ENCODE measurements at regions not wholly inside any gene's neighbourhood (a gene's known extent, or its start where the extent isn't known, plus 50 kb on each side); places are given as distances from the start of the nearest gene placed in this dataset.

DNA sequence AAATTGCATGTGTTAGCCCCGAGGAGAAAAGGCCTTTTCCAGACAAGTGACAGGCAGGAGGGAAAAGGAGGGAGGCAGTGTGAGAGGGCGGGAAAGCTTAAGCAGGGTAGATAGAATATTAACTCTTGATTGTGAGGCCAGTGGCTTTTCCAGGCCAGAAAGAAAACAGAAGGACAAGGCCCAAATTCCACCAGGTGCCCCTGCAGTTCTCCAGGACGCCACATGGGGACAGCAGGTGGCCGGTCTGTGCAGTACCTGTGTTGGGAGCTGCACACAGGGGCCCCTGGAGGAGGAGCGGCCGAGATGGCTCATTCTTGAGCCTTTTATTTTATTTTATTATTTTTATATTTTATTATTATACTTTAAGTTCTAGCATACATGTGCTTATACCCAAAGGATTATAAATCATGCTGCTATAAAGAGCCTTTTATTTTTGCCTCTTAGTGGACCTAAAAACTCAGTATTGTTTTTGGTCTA is 141.3 kb upstream of the KLF14 start:
- Histone ChIP-seq H3K27me3 (ENCODE audit: insufficient read depth, low read length) (no peaks in the 10 kb centered on the region), H2AFZ (ENCODE audit: low read depth, low read length, poor library complexity, severe bottlenecking) (no peak overlapping the region), H3K79me2 (ENCODE audit: insufficient read depth, low read length) (peaks cover 61% of the 10 kb centered on the region), H3K36me3 (ENCODE audit: control insufficient read depth in 1 of 2, insufficient read depth in 2 of 2, low read length in 2 of 2) (peaks cover 7 to 69% of the 10 kb centered on the region in 2 experiments), H3K9me3 (ENCODE audit: control insufficient read depth in 1 of 2, insufficient read depth in 1 of 2, low read depth in 1 of 2, low read length in 2 of 2) (no peaks in the 10 kb centered on the region), H3K9me2 (ENCODE audit: insufficient read depth) (no peaks in the 10 kb centered on the region), H3K9ac (ENCODE audit: low read length) (peak overlapping the region; percentile 30), H4K20me1 (ENCODE audit: insufficient read depth) (no peaks in the 10 kb centered on the region), H3K4me2 (ENCODE audit: low read length) (peak overlapping the region; percentile 34; the same call in 1 of the 2 replicates), H3K4me1 (ENCODE audit: control insufficient read depth in 1 of 2, insufficient read depth in 2 of 2, low read length in 2 of 2) (peaks cover 69 to 97% of the 10 kb centered on the region in 2 experiments), H3K27ac (ENCODE audit: low read depth, low read length) (peak overlapping the region; percentile 100), H3K4me3 (replicated peaks in 1 of 2; ENCODE audit: low read depth in 1 of 2, low read length in 2 of 2) (no peak overlapping the region)
- TF ChIP-seq CBX3 (IDR thresholded peaks at IDR 0.05; ENCODE audit: low read depth) (peak; percentile 3; the same call in 1 of the 2 replicates), ZFX (IDR thresholded peaks at IDR 0.05) (peak; percentile 27; the same call in 1 of the 2 replicates), POLR2AphosphoS5 (IDR thresholded peaks at IDR 0.05; ENCODE audit: low read depth, low read length) (peak; percentile 82), RAD21 (IDR thresholded peaks at IDR 0.05; ENCODE audit: low read depth) (peak; percentile 86), SP1 (IDR thresholded peaks at IDR 0.05; ENCODE audit: low read depth) (peak; percentile 28), FOSL1 (IDR thresholded peaks at IDR 0.05; ENCODE audit: low read depth) (no peak), SRF (IDR thresholded peaks at IDR 0.05; ENCODE audit: low read depth) (no peak), JUND (IDR thresholded peaks at IDR 0.05) (peak; percentile 6; the same call in 1 of the 2 replicates), EGR1 (IDR thresholded peaks at IDR 0.05; ENCODE audit: low read depth) (no peak)
- TF ChIP-seq, protein P1, sequence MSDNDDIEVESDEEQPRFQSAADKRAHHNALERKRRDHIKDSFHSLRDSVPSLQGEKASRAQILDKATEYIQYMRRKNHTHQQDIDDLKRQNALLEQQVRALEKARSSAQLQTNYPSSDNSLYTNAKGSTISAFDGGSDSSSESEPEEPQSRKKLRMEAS (IDR thresholded peaks at IDR 0.05): peak; percentile 13; the same call in 1 of the 2 replicates
- TF ChIP-seq, protein P2, sequence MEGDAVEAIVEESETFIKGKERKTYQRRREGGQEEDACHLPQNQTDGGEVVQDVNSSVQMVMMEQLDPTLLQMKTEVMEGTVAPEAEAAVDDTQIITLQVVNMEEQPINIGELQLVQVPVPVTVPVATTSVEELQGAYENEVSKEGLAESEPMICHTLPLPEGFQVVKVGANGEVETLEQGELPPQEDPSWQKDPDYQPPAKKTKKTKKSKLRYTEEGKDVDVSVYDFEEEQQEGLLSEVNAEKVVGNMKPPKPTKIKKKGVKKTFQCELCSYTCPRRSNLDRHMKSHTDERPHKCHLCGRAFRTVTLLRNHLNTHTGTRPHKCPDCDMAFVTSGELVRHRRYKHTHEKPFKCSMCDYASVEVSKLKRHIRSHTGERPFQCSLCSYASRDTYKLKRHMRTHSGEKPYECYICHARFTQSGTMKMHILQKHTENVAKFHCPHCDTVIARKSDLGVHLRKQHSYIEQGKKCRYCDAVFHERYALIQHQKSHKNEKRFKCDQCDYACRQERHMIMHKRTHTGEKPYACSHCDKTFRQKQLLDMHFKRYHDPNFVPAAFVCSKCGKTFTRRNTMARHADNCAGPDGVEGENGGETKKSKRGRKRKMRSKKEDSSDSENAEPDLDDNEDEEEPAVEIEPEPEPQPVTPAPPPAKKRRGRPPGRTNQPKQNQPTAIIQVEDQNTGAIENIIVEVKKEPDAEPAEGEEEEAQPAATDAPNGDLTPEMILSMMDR (IDR thresholded peaks at IDR 0.05 in 2 of 3, conservative IDR thresholded peaks at IDR 0.05 in 1 of 3; ENCODE audit: borderline replicate concordance in 1 of 3, insufficient read depth in 1 of 3, low read depth in 2 of 3, low read length in 2 of 3): peak; percentile 82 to 95 (median 85)
- TF ChIP-seq, protein P3, sequence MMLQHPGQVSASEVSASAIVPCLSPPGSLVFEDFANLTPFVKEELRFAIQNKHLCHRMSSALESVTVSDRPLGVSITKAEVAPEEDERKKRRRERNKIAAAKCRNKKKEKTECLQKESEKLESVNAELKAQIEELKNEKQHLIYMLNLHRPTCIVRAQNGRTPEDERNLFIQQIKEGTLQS (IDR thresholded peaks at IDR 0.05): no peak
- POLR2A ChIA-PET: interaction anchor here (1.3 to 1.4 kb wide), 3 partner anchors 13 to 21 kb away, joined by 3 to 6 read pairs (median 3); no protein-coding TSS in a partner anchor
- CTCF ChIA-PET: interaction anchor here (0.8 to 3.8 kb wide), 5 partner anchors 10 to 165 kb away, joined by 3 to 26 read pairs (median 3); no protein-coding TSS in a partner anchor
- RAD21 ChIA-PET (ENCODE audit: low non-redundant PET in 1 of 2, low total read pairs in 2 of 2, uncharacterized antibody in 2 of 2, unreplicated experiment in 2 of 2): no interaction called here
- intact Hi-C loops (cut with micrococcal nuclease): loop anchor here (2.0 kb wide), 1 partner anchor 165 kb away; no protein-coding TSS in a partner anchor
- peak; percentile 68 for ATAC-seq
- BruUV-seq (replicated peaks): no TSS peak
- DNase-seq (ENCODE audit: low read depth, low spot score): no peak
